ENCODE measurements at regions not wholly inside any gene's neighbourhood (a gene's known extent, or its start where the extent isn't known, plus 50 kb on each side); places are given as distances from the start of the nearest gene placed in this dataset.
"Not testable (repeated sequence)": the region's sequence is repeated elsewhere in the genome, so short reads cannot be mapped to it uniquely, and the experiment has no call there.

- H3K9me2 ChIP-seq (ENCODE audit: low read depth, low read length): no peaks in the 10 kb centered on the region
- H3K4me3 ChIP-seq (ENCODE audit: low read depth, low read length, poor library complexity, severe bottlenecking): no peak overlapping the region
- H3K79me2 ChIP-seq (ENCODE audit: insufficient read depth, low read length): no peaks in the 10 kb centered on the region
- no peak overlapping the region for H3K4me2 ChIP-seq (ENCODE audit: low read length)
- no peak overlapping the region for H2AFZ ChIP-seq (ENCODE audit: low read length)
- H4K20me1 ChIP-seq (ENCODE audit: insufficient read depth, low read length): no peaks in the 10 kb centered on the region
- no peak overlapping the region for H3K9ac ChIP-seq (ENCODE audit: low read length)
- no peak overlapping the region for H3K27ac ChIP-seq (ENCODE audit: low read depth, low read length, poor library complexity, severe bottlenecking)
- no peaks in the 10 kb centered on the region for H3K4me1 ChIP-seq (ENCODE audit: insufficient read depth, low read length, severe bottlenecking)
- no peaks in the 10 kb centered on the region for H3K27me3 ChIP-seq (ENCODE audit: insufficient read depth, low read length)
- TF ChIP-seq EZH2 (IDR thresholded peaks at IDR 0.05; ENCODE audit: borderline replicate concordance, low read length): no peak
- TF ChIP-seq, protein P1, sequence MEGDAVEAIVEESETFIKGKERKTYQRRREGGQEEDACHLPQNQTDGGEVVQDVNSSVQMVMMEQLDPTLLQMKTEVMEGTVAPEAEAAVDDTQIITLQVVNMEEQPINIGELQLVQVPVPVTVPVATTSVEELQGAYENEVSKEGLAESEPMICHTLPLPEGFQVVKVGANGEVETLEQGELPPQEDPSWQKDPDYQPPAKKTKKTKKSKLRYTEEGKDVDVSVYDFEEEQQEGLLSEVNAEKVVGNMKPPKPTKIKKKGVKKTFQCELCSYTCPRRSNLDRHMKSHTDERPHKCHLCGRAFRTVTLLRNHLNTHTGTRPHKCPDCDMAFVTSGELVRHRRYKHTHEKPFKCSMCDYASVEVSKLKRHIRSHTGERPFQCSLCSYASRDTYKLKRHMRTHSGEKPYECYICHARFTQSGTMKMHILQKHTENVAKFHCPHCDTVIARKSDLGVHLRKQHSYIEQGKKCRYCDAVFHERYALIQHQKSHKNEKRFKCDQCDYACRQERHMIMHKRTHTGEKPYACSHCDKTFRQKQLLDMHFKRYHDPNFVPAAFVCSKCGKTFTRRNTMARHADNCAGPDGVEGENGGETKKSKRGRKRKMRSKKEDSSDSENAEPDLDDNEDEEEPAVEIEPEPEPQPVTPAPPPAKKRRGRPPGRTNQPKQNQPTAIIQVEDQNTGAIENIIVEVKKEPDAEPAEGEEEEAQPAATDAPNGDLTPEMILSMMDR (IDR thresholded peaks at IDR 0.05; ENCODE audit: low read length): no peak
- no peaks in the 10 kb centered on the region for H3K9me3 ChIP-seq (ENCODE audit: low read length)
- H3F3A ChIP-seq (ENCODE audit: insufficient read depth, low read length): no peaks in the 10 kb centered on the region
- H3K36me3 ChIP-seq (ENCODE audit: insufficient read depth, low read length): no peaks in the 10 kb centered on the region
Measured at GRCh38 chr10:64419461-64419860, 898.3 kb downstream of the REEP3 start.

DNA sequence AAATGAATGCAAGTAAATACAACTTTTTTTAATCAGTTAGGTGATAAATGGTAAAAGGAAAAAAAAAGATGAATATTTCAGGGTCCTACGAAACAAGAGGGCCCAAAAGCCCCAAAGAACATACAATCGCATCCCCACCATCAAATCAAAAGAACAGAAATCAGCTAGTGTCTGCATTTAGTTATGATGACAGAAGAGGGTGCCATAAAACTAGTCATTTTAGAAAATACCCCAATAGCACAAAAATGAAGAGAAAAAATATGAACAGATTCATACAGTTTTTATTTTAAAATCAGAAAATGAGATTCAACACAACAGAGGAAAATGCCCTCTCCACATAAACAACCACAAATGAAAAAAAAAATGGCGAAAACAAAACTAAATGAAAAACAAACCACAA, 905.5 kb downstream of the REEP3 start:
- Histone ChIP-seq H3K9ac (ENCODE audit: low read length) (no peak overlapping the region), H3F3A (ENCODE audit: insufficient read depth, low read length) (no peaks in the 10 kb centered on the region), H3K27ac (ENCODE audit: low read depth, low read length, poor library complexity, severe bottlenecking) (no peak overlapping the region), H3K9me2 (ENCODE audit: low read depth, low read length) (no peaks in the 10 kb centered on the region), H3K4me1 (ENCODE audit: insufficient read depth, low read length, severe bottlenecking) (no peaks in the 10 kb centered on the region), H3K79me2 (ENCODE audit: insufficient read depth, low read length) (no peaks in the 10 kb centered on the region), H3K9me3 (ENCODE audit: low read length) (no peaks in the 10 kb centered on the region), H4K20me1 (ENCODE audit: insufficient read depth, low read length) (no peaks in the 10 kb centered on the region), H3K4me2 (ENCODE audit: low read length) (no peak overlapping the region), H3K27me3 (ENCODE audit: insufficient read depth, low read length) (no peaks in the 10 kb centered on the region), H3K4me3 (ENCODE audit: low read depth, low read length, poor library complexity, severe bottlenecking) (no peak overlapping the region), H2AFZ (ENCODE audit: low read length) (no peak overlapping the region), H3K36me3 (ENCODE audit: insufficient read depth, low read length) (no peaks in the 10 kb centered on the region)
- TF ChIP-seq, protein P1 (IDR thresholded peaks at IDR 0.05; ENCODE audit: low read length): no peak
- no peak for TF ChIP-seq EZH2 (IDR thresholded peaks at IDR 0.05; ENCODE audit: borderline replicate concordance, low read length)

GRCh38 chr10:64430690-64431323, 909.6 kb downstream of the REEP3 start:
- Histone ChIP-seq H2AFZ (ENCODE audit: low read length) (no peak overlapping the region), H3K27me3 (ENCODE audit: insufficient read depth, low read length) (no peaks in the 10 kb centered on the region), H3K4me3 (ENCODE audit: low read depth, low read length, poor library complexity, severe bottlenecking) (no peak overlapping the region), H3K9ac (ENCODE audit: low read length) (no peak overlapping the region), H3K36me3 (ENCODE audit: insufficient read depth, low read length) (no peaks in the 10 kb centered on the region), H3F3A (ENCODE audit: insufficient read depth, low read length) (no peaks in the 10 kb centered on the region), H3K9me2 (ENCODE audit: low read depth, low read length) (no peaks in the 10 kb centered on the region), H3K9me3 (ENCODE audit: low read length) (no peaks in the 10 kb centered on the region), H4K20me1 (ENCODE audit: insufficient read depth, low read length) (no peaks in the 10 kb centered on the region), H3K4me2 (ENCODE audit: low read length) (no peak overlapping the region), H3K27ac (ENCODE audit: low read depth, low read length, poor library complexity, severe bottlenecking) (no peak overlapping the region), H3K4me1 (ENCODE audit: insufficient read depth, low read length, severe bottlenecking) (no peaks in the 10 kb centered on the region), H3K79me2 (ENCODE audit: insufficient read depth, low read length) (no peaks in the 10 kb centered on the region)
- TF ChIP-seq, protein P1 (IDR thresholded peaks at IDR 0.05; ENCODE audit: low read length): peak; percentile 35; the same call in 1 of the 2 replicates
- TF ChIP-seq EZH2 (IDR thresholded peaks at IDR 0.05; ENCODE audit: borderline replicate concordance, low read length): no peak

DNA sequence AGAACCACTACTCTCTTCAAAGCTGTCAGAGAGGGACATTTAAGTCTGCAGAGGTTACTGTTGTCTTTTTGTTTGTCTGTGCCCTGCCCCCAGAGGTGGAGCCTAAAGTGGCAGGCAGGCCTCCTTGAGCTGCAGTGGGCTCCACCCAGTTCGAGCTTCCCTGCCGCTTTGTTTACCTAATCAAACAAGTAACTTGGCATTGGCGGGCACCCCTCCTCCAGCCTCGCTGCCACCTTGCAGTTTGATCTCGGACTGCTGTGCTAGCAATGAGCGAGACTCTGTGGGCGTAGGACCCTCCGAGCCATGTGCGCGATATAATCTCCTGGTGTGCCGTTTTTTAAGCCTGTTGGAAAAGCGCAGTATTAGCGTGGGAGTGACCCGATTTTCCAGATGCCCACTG, 920.7 kb downstream of the REEP3 start:
- H3K27me3 ChIP-seq (ENCODE audit: insufficient read depth, low read length); H3K36me3 ChIP-seq (ENCODE audit: insufficient read depth, low read length); H3F3A ChIP-seq (ENCODE audit: insufficient read depth, low read length): not testable (repeated sequence)

More for the DNA sequence above, 920.7 kb downstream of the REEP3 start:
- not testable (repeated sequence) for H3K9me3 ChIP-seq (ENCODE audit: low read length); H3K4me2 ChIP-seq (ENCODE audit: low read length); H3K9me2 ChIP-seq (ENCODE audit: low read depth, low read length); H3K27ac ChIP-seq (ENCODE audit: low read depth, low read length, poor library complexity, severe bottlenecking); H4K20me1 ChIP-seq (ENCODE audit: insufficient read depth, low read length); H3K4me1 ChIP-seq (ENCODE audit: insufficient read depth, low read length, severe bottlenecking); H2AFZ ChIP-seq (ENCODE audit: low read length); H3K9ac ChIP-seq (ENCODE audit: low read length); H3K79me2 ChIP-seq (ENCODE audit: insufficient read depth, low read length); H3K4me3 ChIP-seq (ENCODE audit: low read depth, low read length, poor library complexity, severe bottlenecking)
